Activated CD8-positive, alpha-beta memory T cell treated with anti-CD3 and anti-CD28 coated beads, Interleukin-2, amount 10 ng/mL, durations not matched to agents 7 days and 5 days (primary cell): ENCODE measurements at regions not wholly inside any gene's neighbourhood (a gene's known extent, or its start where the extent isn't known, plus 50 kb on each side); places are given as distances from the start of the nearest gene placed in this dataset.

Experiments used
- ATAC-seq: fragments of 150-1000 bp; cut with Tn5 transposase; one replicate; pipeline ENCODE4 v1.10.0; 2021; ENCODE audit warnings: moderate library complexity
- CTCF ChIA-PET: fragments of 350-600 bp; sonication (Branson Sonifier 250); formaldehyde crosslinking; loops from one replicate; lab custom pipeline; 2021; ENCODE audit warnings: antibody characterized with exemption; lab: Charles Lee
- DNase-seq: peaks from one replicate; pipeline ENCODE4 v3.0.0-alpha.2; 2020
- H3K27ac Mint-ChIP-seq: one replicate; pipeline ENCODE4 v1.8.0; 2021; ENCODE audit warnings: mild to moderate bottlenecking, mixed read lengths
- H3K27me3 Mint-ChIP-seq: one replicate; pipeline ENCODE4 v1.8.0; 2021; ENCODE audit warnings: mixed read lengths
- H3K36me3 Mint-ChIP-seq: one replicate; pipeline ENCODE4 v1.8.0; 2021; ENCODE audit warnings: mild to moderate bottlenecking, mixed read lengths
- H3K4me1 Mint-ChIP-seq: one replicate; pipeline ENCODE4 v1.8.0; 2021; ENCODE audit warnings: mixed read lengths
- H3K4me3 Mint-ChIP-seq: one replicate; pipeline ENCODE4 v1.8.0; 2021; ENCODE audit warnings: mild to moderate bottlenecking, moderate library complexity, mixed read lengths
- H3K9me3 Mint-ChIP-seq: one replicate; pipeline ENCODE4 v1.8.0; 2022; ENCODE audit warnings: low read depth, mixed read lengths

DNA sequence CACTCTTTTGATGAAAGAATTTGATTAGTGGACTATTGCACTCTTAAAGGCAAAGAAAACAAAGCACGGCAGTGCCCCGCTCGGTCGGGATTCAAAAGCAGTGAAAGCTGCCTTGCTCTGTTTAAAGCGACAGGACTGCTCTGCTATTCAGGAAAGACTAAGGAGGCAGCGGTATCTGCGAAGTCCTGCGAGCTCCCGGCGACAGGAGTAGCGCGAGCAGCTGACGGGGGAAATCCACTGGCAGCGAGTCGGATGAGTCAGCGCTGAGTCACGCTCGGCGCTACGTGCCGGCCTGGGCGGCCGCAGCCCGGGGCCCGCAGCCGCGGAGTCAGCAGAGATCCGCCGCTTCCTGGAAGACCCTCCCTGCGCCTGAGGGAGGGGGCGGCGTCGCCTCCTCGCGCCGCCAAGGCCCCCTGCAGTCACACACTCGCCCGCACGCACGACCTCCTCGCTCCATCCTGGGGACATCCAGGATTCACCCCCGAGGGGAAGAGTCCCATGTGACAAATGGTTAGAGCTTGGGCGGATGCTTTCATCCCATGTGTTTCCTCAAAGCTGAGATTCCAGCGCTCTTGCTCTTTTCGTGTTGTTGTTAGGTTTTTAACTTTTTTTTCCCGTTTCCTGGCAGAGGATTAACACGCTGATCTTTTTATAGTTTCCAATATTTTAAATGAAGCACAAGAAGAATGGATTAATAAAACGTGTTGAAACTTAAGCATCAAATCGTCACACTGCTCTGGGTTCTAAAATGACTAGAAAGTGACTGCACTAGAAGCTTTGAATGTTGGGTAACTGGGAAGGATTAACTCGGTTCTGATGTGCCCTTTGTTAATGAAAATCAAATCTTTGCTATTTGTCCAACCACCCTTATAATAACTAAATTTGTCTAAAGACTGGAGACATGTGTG is 102.5 kb downstream of the ARRDC3 start:
- peaks cover 23% of the 10 kb centered on the region for H3K36me3 Mint-ChIP-seq
- peaks cover 5% of the 10 kb centered on the region for H3K27me3 Mint-ChIP-seq
- peaks cover 9% of the 10 kb centered on the region for H3K9me3 Mint-ChIP-seq
- H3K27ac Mint-ChIP-seq: peak overlapping the region; percentile 96
- peaks cover 27% of the 10 kb centered on the region for H3K4me1 Mint-ChIP-seq
- ATAC-seq: peak; percentile 96
- CTCF ChIA-PET: interaction anchor here (0.7 to 3.5 kb wide), 9 partner anchors 9 to 104 kb away, joined by 3 to 28 read pairs (median 9); partner anchors contain the start of gene ARRDC3
- peak; percentile 92 for DNase-seq
- H3K4me3 Mint-ChIP-seq: peak overlapping the region; percentile 83

DNA sequence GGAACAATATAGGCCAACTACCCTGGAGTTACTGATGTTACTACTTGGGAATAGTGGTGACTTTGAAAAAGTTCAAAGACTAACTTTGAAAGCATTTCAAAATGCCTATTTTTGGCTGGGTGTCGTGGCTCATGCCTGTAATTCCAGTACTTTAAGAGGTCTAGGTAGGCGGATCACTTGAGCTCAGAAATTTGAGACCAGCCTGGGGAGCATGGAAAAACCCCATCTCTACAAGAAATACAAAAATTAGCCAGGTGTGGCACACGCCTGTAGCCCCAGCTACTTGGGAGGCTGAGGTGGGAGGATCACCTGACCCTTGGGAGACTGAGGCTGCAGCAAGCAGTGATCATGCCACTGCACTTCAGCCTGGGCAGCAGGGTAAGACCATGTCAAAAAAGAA is 105.3 kb downstream of the ARRDC3 start:
- no peak for DNase-seq
- Mint-ChIP-seq H3K9me3 (peaks cover 4% of the 10 kb centered on the region), H3K4me1 (peaks cover 26% of the 10 kb centered on the region), H3K36me3 (peaks cover 11% of the 10 kb centered on the region), H3K27ac (no peak overlapping the region), H3K27me3 (peaks cover 6% of the 10 kb centered on the region), H3K4me3 (no peak overlapping the region)
- no peak for ATAC-seq
- CTCF ChIA-PET: interaction anchor here (1.1 kb wide), 2 partner anchors 14 to 106 kb away, joined by 3 read pairs; partner anchors contain the start of gene ARRDC3

DNA sequence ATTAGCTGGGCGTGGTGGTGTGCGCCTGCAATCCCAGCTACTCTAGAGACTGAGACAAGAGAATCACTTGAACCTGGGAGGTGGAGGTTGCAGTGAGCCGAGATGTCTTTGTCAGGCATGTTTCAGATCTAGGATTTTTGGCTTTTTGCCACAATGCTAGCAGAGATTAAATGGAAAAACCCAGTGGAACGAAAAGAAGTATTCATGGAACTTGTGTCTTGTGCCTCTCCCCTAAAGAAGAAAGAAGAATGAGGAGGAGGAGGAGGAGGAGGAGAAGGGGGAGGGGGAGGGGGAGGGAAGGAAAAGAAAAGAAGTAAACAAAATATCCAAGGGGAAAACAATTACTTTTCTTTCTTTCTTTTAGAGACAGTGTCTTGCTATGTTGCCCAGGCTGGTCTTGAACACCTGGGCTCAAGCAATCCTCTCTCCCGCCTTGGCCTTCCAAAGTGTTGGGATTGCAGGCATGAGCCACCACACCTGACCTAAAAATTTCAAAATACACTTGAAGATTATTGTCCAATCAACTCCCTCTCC is 106.0 kb downstream of the ARRDC3 start:
- Mint-ChIP-seq H3K9me3 (no peaks in the 10 kb centered on the region), H3K4me3 (no peak overlapping the region), H3K4me1 (peaks cover 29% of the 10 kb centered on the region), H3K27me3 (peaks cover 6% of the 10 kb centered on the region), H3K27ac (no peak overlapping the region), H3K36me3 (peaks cover 7% of the 10 kb centered on the region)
- CTCF ChIA-PET: interaction anchor here (1.1 kb wide), 2 partner anchors 15 to 106 kb away, joined by 3 read pairs; partner anchors contain the start of gene ARRDC3
- DNase-seq (no peak), ATAC-seq (no peak)

DNA sequence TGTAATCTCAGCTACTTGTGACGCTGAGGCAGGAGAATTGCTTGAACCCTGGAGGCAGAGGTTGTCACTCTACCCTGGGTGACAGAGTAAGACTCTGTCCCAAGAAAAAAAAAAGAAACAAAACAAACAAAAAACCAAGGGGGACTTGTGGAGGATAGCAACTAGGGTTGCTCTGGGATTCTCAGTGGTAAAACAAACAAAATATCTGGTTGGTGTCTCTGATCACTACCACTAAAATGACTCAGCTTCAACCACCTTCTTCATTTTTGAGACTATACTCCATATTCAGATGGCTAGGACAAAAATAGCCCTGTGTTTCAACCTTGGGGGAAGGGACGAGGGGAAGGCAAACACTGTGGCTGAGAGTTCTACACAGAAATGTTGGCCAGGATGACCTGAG is 110.3 kb downstream of the ARRDC3 start:
- peak; percentile 62 for DNase-seq
- CTCF ChIA-PET: interaction anchor here (1.2 to 8.3 kb wide), 2 partner anchors 41 to 112 kb away, joined by 4 to 51 read pairs; partner anchors contain the start of gene ARRDC3
- Mint-ChIP-seq H3K4me1 (peaks cover 26% of the 10 kb centered on the region), H3K36me3 (peaks cover 4% of the 10 kb centered on the region), H3K4me3 (no peak overlapping the region), H3K27me3 (peaks cover 6% of the 10 kb centered on the region), H3K27ac (peak overlapping the region; percentile 66), H3K9me3 (no peaks in the 10 kb centered on the region)
- peak; percentile 82 for ATAC-seq

DNA sequence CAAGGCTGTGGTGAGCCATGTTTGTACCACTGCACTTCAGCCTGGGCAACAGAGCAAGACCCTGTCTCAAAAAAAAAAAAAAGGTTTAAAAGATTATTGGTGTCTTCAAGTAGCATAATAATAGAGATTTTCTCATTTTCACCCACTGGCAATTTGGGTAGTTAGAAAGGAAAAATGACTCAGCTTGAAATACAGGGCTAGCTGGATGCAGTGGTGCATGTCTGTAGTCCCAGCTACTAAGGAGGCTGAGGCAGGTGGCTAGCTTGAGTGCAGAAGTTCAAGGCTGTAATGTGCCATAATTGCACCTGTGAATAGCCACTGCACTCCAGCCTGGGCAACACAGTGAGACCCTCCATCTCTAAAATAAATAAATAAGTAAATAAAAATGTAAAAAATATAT is 111.1 kb downstream of the ARRDC3 start:
- Mint-ChIP-seq H3K27ac (no peak overlapping the region), H3K4me1 (peaks cover 26% of the 10 kb centered on the region), H3K27me3 (peaks cover 8% of the 10 kb centered on the region), H3K9me3 (no peaks in the 10 kb centered on the region), H3K4me3 (no peak overlapping the region), H3K36me3 (peaks cover 4% of the 10 kb centered on the region)
- DNase-seq (no peak), ATAC-seq (no peak)
- CTCF ChIA-PET: interaction anchor here (1.4 to 8.3 kb wide), 3 partner anchors 8 to 113 kb away, joined by 4 to 51 read pairs (median 6); partner anchors contain the start of gene ARRDC3

DNA sequence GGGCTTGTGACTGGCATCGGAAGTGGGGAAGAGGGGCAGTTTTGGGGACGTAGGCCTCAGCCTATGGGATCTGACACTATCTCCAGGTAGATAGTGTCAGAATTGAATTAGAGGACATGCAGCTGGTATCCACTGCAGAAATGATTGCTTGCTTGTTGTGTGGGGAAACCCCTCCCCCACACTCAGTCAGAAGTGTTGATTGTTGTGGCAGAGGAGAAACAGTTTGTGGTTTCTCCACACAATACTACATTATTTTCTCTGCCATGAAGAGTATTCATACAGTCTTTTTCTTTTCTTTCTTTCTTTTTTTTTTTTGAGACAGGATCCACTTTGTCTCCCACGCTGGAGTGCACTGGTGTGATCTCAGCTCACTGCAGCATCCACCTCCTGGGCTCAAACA is 113.9 kb downstream of the ARRDC3 start:
- CTCF ChIA-PET: interaction anchor here (0.6 to 8.3 kb wide), 8 partner anchors 11 to 150 kb away, joined by 3 to 51 read pairs (median 4); partner anchors contain the start of gene ARRDC3
- peaks cover 2% of the 10 kb centered on the region for H3K27me3 Mint-ChIP-seq
- no peaks in the 10 kb centered on the region for H3K36me3 Mint-ChIP-seq
- ATAC-seq: peak; percentile 34
- H3K27ac Mint-ChIP-seq: peak overlapping the region; percentile 69
- no peak overlapping the region for H3K4me3 Mint-ChIP-seq
- DNase-seq: peak; percentile 63
- H3K9me3 Mint-ChIP-seq: no peaks in the 10 kb centered on the region
- H3K4me1 Mint-ChIP-seq: peaks cover 35% of the 10 kb centered on the region

DNA sequence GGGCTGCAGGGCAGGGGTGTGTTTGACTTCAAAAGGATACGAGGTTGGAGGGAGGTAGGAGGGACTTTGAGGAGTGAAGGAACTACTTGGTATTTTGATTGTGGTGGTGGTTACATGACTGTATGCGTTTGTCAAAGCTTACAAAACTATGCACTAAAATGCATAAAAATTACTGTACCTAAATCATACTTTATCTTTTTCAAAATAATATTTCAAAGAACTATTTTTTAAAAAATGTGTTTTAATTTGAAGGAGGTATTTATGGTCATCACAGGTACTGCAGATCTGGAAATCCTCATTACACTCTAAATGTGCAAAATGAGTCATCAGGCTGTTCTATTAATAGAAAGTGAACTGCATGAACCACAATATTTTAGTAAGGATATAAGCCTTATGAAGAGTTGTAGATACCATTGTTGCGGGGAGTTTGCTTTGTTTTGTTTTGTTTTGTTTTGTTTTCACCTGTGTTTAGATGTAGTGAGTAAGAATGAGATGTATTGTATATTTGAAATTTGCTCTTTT is 116.9 kb downstream of the ARRDC3 start:
- Mint-ChIP-seq H3K9me3 (no peaks in the 10 kb centered on the region), H3K36me3 (no peaks in the 10 kb centered on the region), H3K27me3 (peaks cover 4% of the 10 kb centered on the region), H3K4me1 (peaks cover 28% of the 10 kb centered on the region), H3K4me3 (no peak overlapping the region), H3K27ac (peak overlapping the region; percentile 63)
- no peak for DNase-seq
- peak; percentile 87 for ATAC-seq
- CTCF ChIA-PET: interaction anchor here (1.7 to 8.3 kb wide), 3 partner anchors 14 to 119 kb away, joined by 5 to 51 read pairs (median 13); partner anchors contain the start of gene ARRDC3

DNA sequence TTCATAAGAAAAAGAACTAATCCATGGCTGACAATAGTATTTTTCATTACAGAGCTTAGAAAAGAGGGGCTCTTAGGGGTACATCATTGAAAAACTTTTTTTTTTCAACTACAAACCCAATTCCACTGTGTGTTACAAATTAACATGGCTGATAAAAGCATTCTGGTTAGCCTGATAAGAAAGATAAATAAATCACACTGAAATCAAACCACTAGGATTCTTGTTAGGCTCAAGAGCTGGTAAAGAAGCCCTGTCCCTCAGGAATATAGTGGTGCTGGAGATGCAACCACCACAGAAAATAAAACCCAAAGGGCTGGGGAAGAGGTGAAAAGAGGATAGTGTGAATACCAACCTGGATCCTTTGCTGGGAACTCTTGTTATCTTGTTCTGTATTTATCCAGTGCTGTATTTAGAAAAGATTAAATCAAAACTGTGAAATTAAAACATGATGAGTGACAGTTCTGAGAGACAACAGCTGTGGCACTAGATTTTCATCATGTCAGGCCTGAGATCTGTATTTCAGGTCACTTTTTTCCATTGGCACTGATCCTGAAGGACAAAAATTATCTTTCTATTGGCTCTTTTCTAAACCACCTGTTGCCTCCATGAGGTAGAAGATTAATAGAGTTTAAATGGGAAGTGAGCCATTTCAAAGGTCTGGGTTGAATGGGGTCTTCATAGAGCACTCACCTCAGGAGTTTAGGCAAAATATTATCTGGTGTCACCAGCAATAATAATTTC is 118.6 kb downstream of the ARRDC3 start:
- no peaks in the 10 kb centered on the region for H3K36me3 Mint-ChIP-seq
- peaks cover 20% of the 10 kb centered on the region for H3K4me1 Mint-ChIP-seq
- no peaks in the 10 kb centered on the region for H3K9me3 Mint-ChIP-seq
- ATAC-seq (no peak), DNase-seq (no peak)
- no peak overlapping the region for H3K4me3 Mint-ChIP-seq
- H3K27ac Mint-ChIP-seq: no peak overlapping the region
- CTCF ChIA-PET: no interaction called here
- H3K27me3 Mint-ChIP-seq: peaks cover 7% of the 10 kb centered on the region

DNA sequence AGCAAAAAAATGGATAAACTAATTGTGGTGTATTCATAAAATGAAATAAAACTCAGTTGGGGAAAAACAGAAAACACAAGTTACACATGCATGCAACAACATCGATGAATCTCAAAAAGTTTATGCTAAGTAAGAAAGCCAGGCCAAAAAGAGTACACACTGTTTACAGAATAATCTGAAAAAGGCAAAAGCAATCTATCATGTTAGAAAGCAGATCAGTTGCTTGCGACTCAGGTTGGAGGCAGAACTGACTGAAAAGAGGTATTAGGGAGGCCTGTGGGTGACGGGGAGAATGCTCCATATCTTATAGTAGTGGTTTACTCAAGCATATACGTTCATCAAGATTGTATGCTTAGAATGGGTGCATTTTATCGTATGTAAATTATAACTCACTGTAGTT is 119.2 kb downstream of the ARRDC3 start:
- no peak overlapping the region for H3K27ac Mint-ChIP-seq
- DNase-seq: no peak
- no peaks in the 10 kb centered on the region for H3K9me3 Mint-ChIP-seq
- peaks cover 14% of the 10 kb centered on the region for H3K4me1 Mint-ChIP-seq
- no peaks in the 10 kb centered on the region for H3K36me3 Mint-ChIP-seq
- no peak overlapping the region for H3K4me3 Mint-ChIP-seq
- CTCF ChIA-PET: no interaction called here
- H3K27me3 Mint-ChIP-seq: peaks cover 8% of the 10 kb centered on the region
- ATAC-seq: no peak

DNA sequence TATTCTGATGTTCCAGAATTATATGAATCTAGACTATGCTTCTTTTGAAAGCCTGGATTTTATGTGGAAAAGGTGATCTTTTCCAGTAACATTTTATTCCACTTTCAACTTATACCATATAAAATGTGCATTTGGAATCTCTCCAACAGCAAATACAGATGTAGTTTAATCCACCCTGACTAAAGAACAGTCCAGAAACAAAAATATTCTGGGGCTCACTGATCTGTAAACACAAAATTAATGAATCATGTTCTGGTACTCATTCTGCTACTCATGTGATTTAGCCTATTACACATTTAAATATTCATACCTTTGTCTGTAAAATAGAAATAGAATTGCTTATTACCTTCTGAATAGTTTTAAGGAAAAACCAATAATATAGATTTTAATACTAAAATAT is 125.8 kb downstream of the ARRDC3 start:
- H3K4me1 Mint-ChIP-seq: no peaks in the 10 kb centered on the region
- peaks cover 9% of the 10 kb centered on the region for H3K27me3 Mint-ChIP-seq
- no peak overlapping the region for H3K4me3 Mint-ChIP-seq
- no peak overlapping the region for H3K27ac Mint-ChIP-seq
- DNase-seq (no peak), ATAC-seq (no peak)
- H3K36me3 Mint-ChIP-seq: no peaks in the 10 kb centered on the region
- peaks cover 2% of the 10 kb centered on the region for H3K9me3 Mint-ChIP-seq
- CTCF ChIA-PET: no interaction called here

DNA sequence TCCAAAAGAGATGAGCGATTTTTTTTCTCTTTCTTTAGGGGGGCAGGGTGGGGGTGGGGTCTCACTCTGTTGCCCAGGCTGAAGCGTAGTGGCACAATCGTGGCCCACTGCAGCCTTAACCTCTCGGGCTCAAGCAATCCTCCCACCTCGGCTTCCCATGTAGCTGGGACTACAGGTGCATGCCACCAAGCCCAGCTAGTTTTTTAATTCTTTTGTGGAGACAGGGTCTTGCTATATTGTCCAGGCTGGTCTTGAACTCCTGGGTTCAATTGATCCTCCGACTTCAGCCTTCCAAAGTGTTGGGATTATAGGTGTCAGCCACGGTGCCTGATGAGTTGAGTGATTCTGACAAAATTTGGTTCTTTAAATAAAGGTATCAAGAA is 127.0 kb downstream of the ARRDC3 start:
- DNase-seq: no peak
- peaks cover 2% of the 10 kb centered on the region for H3K9me3 Mint-ChIP-seq
- H3K36me3 Mint-ChIP-seq: no peaks in the 10 kb centered on the region
- no peak overlapping the region for H3K27ac Mint-ChIP-seq
- peaks cover 7% of the 10 kb centered on the region for H3K27me3 Mint-ChIP-seq
- CTCF ChIA-PET: interaction anchor here (2.0 kb wide), 1 partner anchor 36 kb away, joined by 5 read pairs; no protein-coding TSS in a partner anchor
- no peak for ATAC-seq
- no peaks in the 10 kb centered on the region for H3K4me1 Mint-ChIP-seq
- no peak overlapping the region for H3K4me3 Mint-ChIP-seq

DNA sequence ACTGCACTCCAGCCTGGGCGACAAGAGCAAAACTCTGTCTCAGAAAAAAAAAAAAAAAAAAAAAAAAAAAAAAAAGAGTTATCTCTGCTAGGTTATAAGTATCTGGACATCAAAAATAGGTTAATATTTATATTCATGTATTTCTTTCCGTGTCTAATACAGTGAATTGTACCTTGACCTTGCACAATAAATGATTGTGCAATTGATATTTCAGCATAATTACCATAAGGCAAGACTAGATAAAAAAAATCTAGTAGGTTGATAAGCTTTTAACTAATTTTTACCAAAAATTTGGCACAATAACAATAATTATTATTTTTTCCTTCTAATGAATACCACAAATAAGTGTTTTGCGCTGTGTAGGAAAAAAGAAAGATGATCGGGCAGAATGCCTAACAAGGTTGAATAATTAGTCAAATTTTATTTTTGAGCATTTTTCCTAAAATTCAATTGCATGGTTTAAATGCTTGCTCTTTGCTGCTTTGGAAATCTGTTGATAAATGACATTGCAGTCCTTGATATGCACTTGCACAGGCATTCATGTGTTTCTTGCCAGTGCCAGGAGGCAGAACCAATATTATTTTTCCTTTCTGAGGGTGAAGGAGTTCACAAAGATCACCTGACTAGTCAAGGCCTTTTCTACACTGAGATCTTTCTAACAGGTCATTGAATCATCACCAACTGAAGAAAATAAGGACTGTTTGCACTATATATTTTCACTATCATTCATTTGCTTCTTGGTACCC is 127.5 kb downstream of the ARRDC3 start:
- no peak overlapping the region for H3K4me3 Mint-ChIP-seq
- DNase-seq (no peak), ATAC-seq (no peak)
- peaks cover 2% of the 10 kb centered on the region for H3K9me3 Mint-ChIP-seq
- no peak overlapping the region for H3K27ac Mint-ChIP-seq
- H3K27me3 Mint-ChIP-seq: peaks cover 7% of the 10 kb centered on the region
- CTCF ChIA-PET: interaction anchor here (1.1 to 2.0 kb wide), 2 partner anchors 35 to 116 kb away, joined by 3 to 5 read pairs; no protein-coding TSS in a partner anchor
- no peaks in the 10 kb centered on the region for H3K4me1 Mint-ChIP-seq
- no peaks in the 10 kb centered on the region for H3K36me3 Mint-ChIP-seq
